ENCODE measurements at regions not wholly inside any gene's neighbourhood (a gene's known extent, or its start where the extent isn't known, plus 50 kb on each side); places are given as distances from the start of the nearest gene placed in this dataset.

- H3K9me3 ChIP-seq (ENCODE audit: low read depth, low read length), result no peaks in the 10 kb centered on the region
- no peak overlapping the region for H3K4me2 ChIP-seq (ENCODE audit: insufficient read depth, low read length)
- DNase-seq (ENCODE audit: insufficient read length, low spot score, missing footprints), result no peak
- H3K4me3 ChIP-seq (ENCODE audit: insufficient read depth, low read length), result no peak overlapping the region
- H3K27ac ChIP-seq (ENCODE audit: low read depth, low read length), result no peak overlapping the region
- no peak overlapping the region for H2AFZ ChIP-seq (ENCODE audit: low read length)
- H4K20me1 ChIP-seq (ENCODE audit: insufficient read depth, low read length), result no peaks in the 10 kb centered on the region
- no peaks in the 10 kb centered on the region for H3K4me1 ChIP-seq (ENCODE audit: insufficient read depth, low read length)
- TF ChIP-seq, protein P1, sequence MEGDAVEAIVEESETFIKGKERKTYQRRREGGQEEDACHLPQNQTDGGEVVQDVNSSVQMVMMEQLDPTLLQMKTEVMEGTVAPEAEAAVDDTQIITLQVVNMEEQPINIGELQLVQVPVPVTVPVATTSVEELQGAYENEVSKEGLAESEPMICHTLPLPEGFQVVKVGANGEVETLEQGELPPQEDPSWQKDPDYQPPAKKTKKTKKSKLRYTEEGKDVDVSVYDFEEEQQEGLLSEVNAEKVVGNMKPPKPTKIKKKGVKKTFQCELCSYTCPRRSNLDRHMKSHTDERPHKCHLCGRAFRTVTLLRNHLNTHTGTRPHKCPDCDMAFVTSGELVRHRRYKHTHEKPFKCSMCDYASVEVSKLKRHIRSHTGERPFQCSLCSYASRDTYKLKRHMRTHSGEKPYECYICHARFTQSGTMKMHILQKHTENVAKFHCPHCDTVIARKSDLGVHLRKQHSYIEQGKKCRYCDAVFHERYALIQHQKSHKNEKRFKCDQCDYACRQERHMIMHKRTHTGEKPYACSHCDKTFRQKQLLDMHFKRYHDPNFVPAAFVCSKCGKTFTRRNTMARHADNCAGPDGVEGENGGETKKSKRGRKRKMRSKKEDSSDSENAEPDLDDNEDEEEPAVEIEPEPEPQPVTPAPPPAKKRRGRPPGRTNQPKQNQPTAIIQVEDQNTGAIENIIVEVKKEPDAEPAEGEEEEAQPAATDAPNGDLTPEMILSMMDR (IDR thresholded peaks at IDR 0.05; ENCODE audit: extremely low read depth, low read depth, low read length), result no peak
- no peaks in the 10 kb centered on the region for H3K36me3 ChIP-seq (ENCODE audit: insufficient read depth, low read length)
- H3K79me2 ChIP-seq (ENCODE audit: insufficient read depth, low read length), result no peaks in the 10 kb centered on the region
- H3K27me3 ChIP-seq (ENCODE audit: insufficient read depth, low read length), result no peaks in the 10 kb centered on the region
Measured at GRCh38 chr19:32264568-32264967, 80.8 kb upstream of the ZNF507 start.

DNA sequence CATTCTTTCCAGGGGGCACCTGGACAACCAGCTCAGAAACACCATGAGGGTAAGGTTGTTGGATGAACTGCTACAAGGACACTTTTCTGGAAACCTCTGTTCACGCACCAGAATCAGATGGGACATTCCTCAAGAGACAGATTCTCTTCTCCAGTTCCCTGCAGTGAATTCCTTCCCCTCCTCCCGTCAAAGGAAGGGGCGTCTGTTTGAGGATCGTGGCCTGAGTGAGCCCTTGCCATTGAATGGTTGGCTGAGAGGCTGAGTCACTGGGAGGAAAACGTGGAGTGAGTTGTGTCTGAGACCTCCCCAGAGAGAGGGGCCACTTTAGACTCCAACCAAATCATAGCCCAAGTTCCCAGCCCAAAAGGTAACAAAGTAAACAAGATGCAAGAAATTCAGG, 79.4 kb upstream of the ZNF507 start:
- Histone ChIP-seq H3K79me2 (ENCODE audit: insufficient read depth, low read length) (no peaks in the 10 kb centered on the region), H3K4me3 (ENCODE audit: insufficient read depth, low read length) (no peak overlapping the region), H3K27ac (ENCODE audit: low read depth, low read length) (no peak overlapping the region), H3K27me3 (ENCODE audit: insufficient read depth, low read length) (no peaks in the 10 kb centered on the region), H3K9me3 (ENCODE audit: low read depth, low read length) (no peaks in the 10 kb centered on the region), H3K4me2 (ENCODE audit: insufficient read depth, low read length) (no peak overlapping the region), H3K36me3 (ENCODE audit: insufficient read depth, low read length) (no peaks in the 10 kb centered on the region), H2AFZ (ENCODE audit: low read length) (no peak overlapping the region), H4K20me1 (ENCODE audit: insufficient read depth, low read length) (no peaks in the 10 kb centered on the region), H3K4me1 (ENCODE audit: insufficient read depth, low read length) (no peaks in the 10 kb centered on the region)
- TF ChIP-seq, protein P1 (IDR thresholded peaks at IDR 0.05; ENCODE audit: extremely low read depth, low read depth, low read length), result no peak
- no peak for DNase-seq (ENCODE audit: insufficient read length, low spot score, missing footprints)

DNA sequence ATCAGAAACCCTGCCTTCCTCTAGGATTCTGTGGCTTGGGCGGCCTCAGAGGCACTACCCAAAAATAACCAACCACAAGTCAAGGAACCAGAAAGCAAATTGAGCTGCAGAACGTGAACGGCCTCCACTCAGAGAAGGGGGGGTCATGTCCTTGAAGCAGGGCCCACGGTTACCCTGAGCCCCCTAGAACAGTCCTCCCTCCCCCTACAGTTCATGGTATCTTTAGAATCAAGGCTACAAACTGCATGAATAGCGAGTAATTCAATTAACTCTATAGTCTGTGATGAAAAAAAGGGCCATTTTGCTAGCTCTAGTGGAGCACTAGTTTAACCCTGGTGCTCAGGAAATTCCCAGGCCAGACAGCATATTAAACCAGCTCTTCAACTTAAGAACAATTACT, 79.0 kb upstream of the ZNF507 start:
- no peaks in the 10 kb centered on the region for H3K27me3 ChIP-seq (ENCODE audit: insufficient read depth, low read length)
- H4K20me1 ChIP-seq (ENCODE audit: insufficient read depth, low read length), result no peaks in the 10 kb centered on the region
- no peak overlapping the region for H3K4me2 ChIP-seq (ENCODE audit: insufficient read depth, low read length)
- H3K4me1 ChIP-seq (ENCODE audit: insufficient read depth, low read length), result no peaks in the 10 kb centered on the region
- H3K36me3 ChIP-seq (ENCODE audit: insufficient read depth, low read length), result no peaks in the 10 kb centered on the region
- DNase-seq (ENCODE audit: insufficient read length, low spot score, missing footprints), result no peak
- H2AFZ ChIP-seq (ENCODE audit: low read length), result no peak overlapping the region
- TF ChIP-seq, protein P1 (IDR thresholded peaks at IDR 0.05; ENCODE audit: extremely low read depth, low read depth, low read length), result no peak
- H3K9me3 ChIP-seq (ENCODE audit: low read depth, low read length), result no peaks in the 10 kb centered on the region
- H3K4me3 ChIP-seq (ENCODE audit: insufficient read depth, low read length), result no peak overlapping the region
- no peak overlapping the region for H3K27ac ChIP-seq (ENCODE audit: low read depth, low read length)
- no peaks in the 10 kb centered on the region for H3K79me2 ChIP-seq (ENCODE audit: insufficient read depth, low read length)

- no peak overlapping the region for H2AFZ ChIP-seq (ENCODE audit: low read length)
- DNase-seq (ENCODE audit: insufficient read length, low spot score, missing footprints), result no peak
- H3K4me2 ChIP-seq (ENCODE audit: insufficient read depth, low read length), result no peak overlapping the region
- H3K4me1 ChIP-seq (ENCODE audit: insufficient read depth, low read length), result no peaks in the 10 kb centered on the region
- no peaks in the 10 kb centered on the region for H3K79me2 ChIP-seq (ENCODE audit: insufficient read depth, low read length)
- no peak overlapping the region for H3K27ac ChIP-seq (ENCODE audit: low read depth, low read length)
- no peaks in the 10 kb centered on the region for H3K27me3 ChIP-seq (ENCODE audit: insufficient read depth, low read length)
- H4K20me1 ChIP-seq (ENCODE audit: insufficient read depth, low read length), result no peaks in the 10 kb centered on the region
- TF ChIP-seq, protein P1 (IDR thresholded peaks at IDR 0.05; ENCODE audit: extremely low read depth, low read depth, low read length), result no peak
- no peaks in the 10 kb centered on the region for H3K9me3 ChIP-seq (ENCODE audit: low read depth, low read length)
- H3K36me3 ChIP-seq (ENCODE audit: insufficient read depth, low read length), result no peaks in the 10 kb centered on the region
- H3K4me3 ChIP-seq (ENCODE audit: insufficient read depth, low read length), result no peak overlapping the region
Measured at GRCh38 chr19:32268381-32268780, 77.0 kb upstream of the ZNF507 start.

All from osteoblast (primary cell).